IMR-90 (cell line): ENCODE measurements at regions not wholly inside any gene's neighbourhood (a gene's known extent, or its start where the extent isn't known, plus 50 kb on each side); places are given as distances from the start of the nearest gene placed in this dataset.
A peak's percentile ranks its signal among the peaks of the same experiment; 100 is the strongest.

Experiments used
- ATAC-seq: fragments of 200-7000 bp; cut with Tn5 transposase; 2 replicates; pipeline ENCODE4 v1.9.1; 2020; ENCODE audit warnings: low read depth, mild to moderate bottlenecking, moderate library complexity
- BruUV-seq: library from RNA; stranded (reverse); fragments of 400-500 nt; replicated peaks from 2 replicates; lab custom pipeline; 2021; lab: Mats Ljungman, UMichigan
- CTCF ChIA-PET: fragments of 300-600 bp; formaldehyde crosslinking; extraction: SDS; loops from one replicate; lab custom pipeline; 2021; ENCODE audit warnings: antibody characterized with exemption; lab: Yijun Ruan, JAX
- POLR2A ChIA-PET: fragments of 300-600 bp; sonication (Branson Sonifier 250); formaldehyde crosslinking; loops from one replicate; lab custom pipeline; 2022; ENCODE audit warnings: antibody characterized with exemption; ENCODE audit not compliant: unreplicated experiment; lab: Charles Lee
- DNase-seq: peaks from one replicate; pipeline ENCODE4 v3.0.0; 2013
- H2AFZ ChIP-seq: replicated peaks from 2 replicates; pipeline ENCODE3; 2013; ENCODE audit warnings: low read length, mild to moderate bottlenecking; ENCODE audit not compliant: poor library complexity
- H2AK5ac ChIP-seq: 2 replicates; pipeline ENCODE4 v1.6.1; 2013; ENCODE audit warnings: low read depth, low read length, inconsistent platforms
- H2AK9ac ChIP-seq: replicated peaks from 2 replicates; pipeline ENCODE3; 2013; ENCODE audit warnings: mild to moderate bottlenecking, low read depth, low read length, moderate library complexity; ENCODE audit not compliant: poor library complexity
- H2BK120ac ChIP-seq: 2 replicates; pipeline ENCODE4 v1.6.1; 2013; ENCODE audit warnings: low read depth, low read length, inconsistent platforms
- H2BK15ac ChIP-seq: 3 replicates; pipeline ENCODE4 v1.6.1; 2013; ENCODE audit warnings: low read depth, low read length, inconsistent platforms
- H2BK20ac ChIP-seq: 2 replicates; pipeline ENCODE4 v1.6.1; 2013; ENCODE audit warnings: low read depth, mild to moderate bottlenecking, inconsistent platforms, low read length, moderate library complexity
- H2BK5ac ChIP-seq: 2 replicates; pipeline ENCODE4 v1.6.1; 2013; ENCODE audit warnings: mild to moderate bottlenecking, low read depth, low read length, inconsistent platforms; ENCODE audit not compliant: poor library complexity, severe bottlenecking
- H3K14ac ChIP-seq: replicated peaks from 2 replicates; pipeline ENCODE4 v1.6.1; 2013; ENCODE audit warnings: low read depth, low read length, inconsistent platforms
- H3K18ac ChIP-seq: 2 replicates; pipeline ENCODE4 v1.6.1; 2013; ENCODE audit warnings: low read depth, low read length, control low read depth
- H3K23ac ChIP-seq: 2 replicates; pipeline ENCODE4 v1.6.1; 2013; ENCODE audit warnings: low read depth, low read length, inconsistent platforms
- H3K27ac ChIP-seq: 2 replicates; pipeline ENCODE4 v1.5.1; 2013; ENCODE audit warnings: mild to moderate bottlenecking, control low read depth, low read length; ENCODE audit not compliant: insufficient read depth
- H3K27me3 ChIP-seq: 2 replicates; pipeline ENCODE4 v1.6.1; 2013; ENCODE audit warnings: low read length; ENCODE audit not compliant: control insufficient read depth, insufficient read depth
- H3K36me3 ChIP-seq: 2 replicates; pipeline ENCODE4 v1.6.1; 2013; ENCODE audit warnings: low read length, mixed read lengths; ENCODE audit not compliant: control insufficient read depth, insufficient read depth
- H3K4ac ChIP-seq: 2 replicates; pipeline ENCODE4 v1.6.1; 2013; ENCODE audit warnings: low read depth, low read length, inconsistent platforms
- H3K4me1 ChIP-seq: 2 replicates; pipeline ENCODE4 v1.6.1; 2013; ENCODE audit warnings: low read length, mixed read lengths; ENCODE audit not compliant: control insufficient read depth, insufficient read depth
- H3K4me2 ChIP-seq: 2 replicates; pipeline ENCODE4 v1.6.1; 2013; ENCODE audit warnings: low read depth, mild to moderate bottlenecking, control low read depth, low read length, moderate library complexity
- H3K4me3 ChIP-seq: 2 replicates; pipeline ENCODE4 v1.5.1; 2013; ENCODE audit warnings: low read depth, mild to moderate bottlenecking, control low read depth, low read length, moderate library complexity; ENCODE audit not compliant: insufficient read depth
- H3K56ac ChIP-seq: 2 replicates; pipeline ENCODE4 v1.6.1; 2013; ENCODE audit warnings: low read length, inconsistent platforms; ENCODE audit not compliant: insufficient read depth; ENCODE audit errors: extremely low read depth
- H3K79me1 ChIP-seq, 2 experiments: 2 replicates each; pipeline ENCODE4 v1.6.1; 2013; ENCODE audit warnings: low read length in 2 of 2, inconsistent platforms in 1 of 2, low read depth in 1 of 2
- H3K9ac ChIP-seq: 2 replicates; pipeline ENCODE4 v1.6.1; 2013; ENCODE audit warnings: low read depth, low read length, control low read depth
- H3K9me1 ChIP-seq: 2 replicates; pipeline ENCODE4 v1.6.1; 2013; ENCODE audit warnings: low read length, inconsistent platforms; ENCODE audit not compliant: insufficient read depth
- H3K9me3 ChIP-seq: 2 replicates; pipeline ENCODE4 v1.6.1; 2013; ENCODE audit warnings: low read length; ENCODE audit not compliant: control insufficient read depth, insufficient read depth
- H4K20me1 ChIP-seq: 2 replicates; pipeline ENCODE4 v1.6.1; 2013; ENCODE audit warnings: low read length, inconsistent platforms; ENCODE audit not compliant: insufficient read depth
- H4K5ac ChIP-seq: 2 replicates; pipeline ENCODE4 v1.6.1; 2013; ENCODE audit warnings: mild to moderate bottlenecking, low read depth, low read length, control low read depth
- H4K8ac ChIP-seq, 2 experiments: 2 replicates each; pipeline ENCODE4 v1.6.1; 2013; ENCODE audit warnings: low read depth in 2 of 2, low read length in 2 of 2, control low read depth in 1 of 2, inconsistent platforms in 1 of 2
- H4K91ac ChIP-seq: 2 replicates; pipeline ENCODE4 v1.6.1; 2013; ENCODE audit warnings: low read depth, low read length, inconsistent platforms; ENCODE audit not compliant: insufficient read depth
- CEBPB ChIP-seq: IDR thresholded peaks from 2 replicates; pipeline ENCODE4 v1.6.1; 2012; ENCODE audit warnings: low read depth, low read length, improper control_type of control experiment
- FOS ChIP-seq: fragments of 150-350 bp; IDR thresholded peaks from 2 replicates; pipeline ENCODE4 v1.6.1; 2016; ENCODE audit warnings: low read depth, low read length
- MAFK ChIP-seq: IDR thresholded peaks from 2 replicates; pipeline ENCODE4 v1.6.1; 2012; ENCODE audit warnings: low read depth, low read length, improper control_type of control experiment
- RFX5 ChIP-seq: IDR thresholded peaks from 2 replicates; pipeline ENCODE4 v1.8.0; 2012; ENCODE audit warnings: low read depth, mild to moderate bottlenecking, low read length, moderate library complexity
- WGBS, 2 experiments: methylation state at CpG; one replicate each; pipeline versions ENCODE4 v1.1.5 to v1.1.7; 2013; ENCODE audit warnings: missing lambda C conversion rate in 2 of 2; ENCODE audit not compliant: insufficient read length in 1 of 2; ENCODE audit errors: extremely low coverage in 2 of 2; 5-methylcytosine and 5-hydroxymethylcytosine counted together
- dilution Hi-C: fragments of 300-500 bp; cut with HindIII; formaldehyde crosslinking; loops from one replicate; pipeline ENCODE4 v1.14.3; 2018; ENCODE audit warnings: low sequenced_read_pairs; ENCODE audit not compliant: unreplicated experiment
- in situ Hi-C: fragments of 300-500 bp; cut with MboI; formaldehyde crosslinking; loops from 3 replicates; pipeline ENCODE4 v1.14.3; 2019; ENCODE audit warnings: low sequenced_read_pairs, inconsistent platforms, mixed read lengths
- intact Hi-C: fragments of 100-400 bp; cut with micrococcal nuclease; formaldehyde crosslinking; loops from 2 replicates; pipeline ENCODE4 v1.10.0; 2022

DNA sequence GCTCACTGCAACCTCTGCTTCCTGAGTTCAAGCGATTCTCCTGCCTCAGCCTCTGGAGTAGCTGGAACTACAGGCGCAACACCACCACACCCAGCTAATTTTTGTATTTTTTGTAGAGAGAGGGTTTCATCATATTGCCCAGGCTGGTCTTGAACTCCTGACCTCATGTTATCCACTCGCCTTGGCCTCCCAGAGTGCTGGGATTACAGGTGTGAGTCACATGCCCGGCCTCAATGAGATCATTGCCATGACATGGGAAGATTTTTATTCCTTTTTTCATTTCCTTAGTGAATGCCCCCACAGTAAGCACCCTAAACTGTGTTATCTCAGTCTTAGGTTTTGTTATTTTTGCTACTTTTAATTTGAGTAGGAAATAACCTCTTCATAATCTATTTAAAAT lies 977.9 kb downstream of the BRINP3 start:
- WGBS, 2 experiments, result no CpG with 5 or more reads among the region's 4 CpGs
- dilution Hi-C loops, result no loop called here

More for the DNA sequence above, 977.9 kb downstream of the BRINP3 start:
- Histone ChIP-seq H2BK5ac (no peak overlapping the region), H4K8ac (no peak overlapping the region), H3K27me3 (no peaks in the 10 kb centered on the region), H3K4me2 (no peak overlapping the region), H4K5ac (no peak overlapping the region), H3K27ac (no peak overlapping the region), H4K91ac (no peak overlapping the region), H3K4me3 (no peak overlapping the region), H2AK5ac (no peak overlapping the region), H2AK9ac (no peak overlapping the region), H3K9me3 (no peaks in the 10 kb centered on the region), H3K4ac (no peak overlapping the region), H3K56ac (no peak overlapping the region), H2BK20ac (no peak overlapping the region), H3K4me1 (no peaks in the 10 kb centered on the region), H3K14ac (no peak overlapping the region), H2BK120ac (no peak overlapping the region), H4K20me1 (no peaks in the 10 kb centered on the region), H3K18ac (no peak overlapping the region), H3K23ac (no peak overlapping the region), H3K9ac (no peak overlapping the region), H3K9me1 (no peaks in the 10 kb centered on the region), H3K79me1 (no peaks in the 10 kb centered on the region), H2BK15ac (no peak overlapping the region), H3K36me3 (no peaks in the 10 kb centered on the region), H2AFZ (no peak overlapping the region)
- ATAC-seq (no peak), DNase-seq (peak; percentile 11)
- BruUV-seq, result no TSS peak
- no peak for TF ChIP-seq FOS
- no peak for TF ChIP-seq CEBPB
- TF ChIP-seq MAFK, result no peak
- TF ChIP-seq RFX5, result no peak
- ChIA-PET CTCF (interaction anchor here (0.7 kb wide), 1 partner anchor 59 kb away, joined by 4 read pairs; no protein-coding TSS in a partner anchor), POLR2A (no interaction called here)
- in situ Hi-C loops, result no loop called here
- intact Hi-C loops, result loop anchor here (10.0 kb wide), 1 partner anchor 335 kb away; no protein-coding TSS in a partner anchor
